H9 (cell line): ENCODE measurements at regions not wholly inside any gene's neighbourhood (a gene's known extent, or its start where the extent isn't known, plus 50 kb on each side); places are given as distances from the start of the nearest gene placed in this dataset.

Source experiments
- DNase-seq: peaks from one replicate; pipeline ENCODE4 v3.0.0-alpha.2; 2017
- H2AFZ ChIP-seq: one replicate; pipeline ENCODE4 v1.6.1; 2013; ENCODE audit warnings: mild to moderate bottlenecking, low read length, control low read depth, moderate library complexity
- H2AK5ac ChIP-seq: 2 replicates; pipeline ENCODE4 v1.6.1; 2013; ENCODE audit warnings: low read length, control low read depth, mixed read lengths; ENCODE audit not compliant: insufficient read length
- H2BK120ac ChIP-seq: one replicate; pipeline ENCODE4 v1.6.1; 2013; ENCODE audit warnings: low read depth, mild to moderate bottlenecking, low read length, control low read depth, inconsistent platforms; ENCODE audit not compliant: poor library complexity, severe bottlenecking
- H2BK12ac ChIP-seq: 2 replicates; pipeline ENCODE4 v1.6.1; 2013; ENCODE audit warnings: low read length, control low read depth, mixed read lengths, low read depth; ENCODE audit not compliant: insufficient read length
- H2BK15ac ChIP-seq: 2 replicates; pipeline ENCODE4 v1.6.1; 2013; ENCODE audit warnings: low read depth, low read length, control low read depth
- H2BK20ac ChIP-seq: one replicate; pipeline ENCODE4 v1.6.1; 2013; ENCODE audit warnings: low read depth, mild to moderate bottlenecking, low read length, control low read depth, inconsistent platforms; ENCODE audit not compliant: poor library complexity, severe bottlenecking
- H2BK5ac ChIP-seq: 2 replicates; pipeline ENCODE4 v1.6.1; 2013; ENCODE audit warnings: low read length, control low read depth, mixed read lengths; ENCODE audit not compliant: insufficient read length
- H3K14ac ChIP-seq: 2 replicates; pipeline ENCODE4 v1.6.1; 2013; ENCODE audit warnings: low read length, control low read depth; ENCODE audit not compliant: insufficient read depth
- H3K18ac ChIP-seq: 2 replicates; pipeline ENCODE4 v1.6.1; 2013; ENCODE audit warnings: low read depth, mild to moderate bottlenecking, mixed read lengths, low read length, control low read depth; ENCODE audit not compliant: insufficient read length
- H3K23ac ChIP-seq: 2 replicates; pipeline ENCODE4 v1.6.1; 2013; ENCODE audit warnings: low read length, control low read depth, mixed read lengths, low read depth; ENCODE audit not compliant: insufficient read length
- H3K23me2 ChIP-seq: 2 replicates; pipeline ENCODE4 v1.6.1; 2013; ENCODE audit warnings: low read depth, mild to moderate bottlenecking, mixed read lengths, low read length, control low read depth; ENCODE audit not compliant: insufficient read length, poor library complexity, severe bottlenecking
- H3K27ac ChIP-seq: 2 replicates; pipeline ENCODE4 v1.5.1; 2013; ENCODE audit warnings: low read length, control low read depth, mixed read lengths, low read depth; ENCODE audit not compliant: insufficient read length
- H3K27me3 ChIP-seq: 2 replicates; pipeline ENCODE4 v1.6.1; 2013; ENCODE audit warnings: low read length, control low read depth, inconsistent platforms; ENCODE audit not compliant: insufficient read depth
- H3K4ac ChIP-seq: 2 replicates; pipeline ENCODE4 v1.6.1; 2013; ENCODE audit warnings: low read depth, mild to moderate bottlenecking, control low read depth, inconsistent platforms, low read length, moderate library complexity
- H3K4me1 ChIP-seq: 2 replicates; pipeline ENCODE4 v1.6.1; 2013; ENCODE audit warnings: low read length, control low read depth, inconsistent platforms; ENCODE audit not compliant: insufficient read depth
- H3K4me2 ChIP-seq: 2 replicates; pipeline ENCODE4 v1.6.1; 2013; ENCODE audit warnings: low read length, control low read depth, mixed read lengths; ENCODE audit not compliant: insufficient read length, insufficient read depth
- H3K56ac ChIP-seq: 2 replicates; pipeline ENCODE4 v1.6.1; 2013; ENCODE audit warnings: low read depth, mild to moderate bottlenecking, mixed read lengths, low read length, control low read depth; ENCODE audit not compliant: insufficient read length
- H3K79me1 ChIP-seq: 2 replicates; pipeline ENCODE4 v1.6.1; 2013; ENCODE audit warnings: low read depth, mild to moderate bottlenecking, moderate library complexity, low read length, control low read depth, inconsistent platforms; ENCODE audit not compliant: insufficient read depth, poor library complexity, severe bottlenecking
- H3K79me2 ChIP-seq: 2 replicates; pipeline ENCODE4 v1.6.1; 2013; ENCODE audit warnings: low read length, control low read depth, inconsistent platforms; ENCODE audit not compliant: insufficient read depth
- H3K9ac ChIP-seq: 2 replicates; pipeline ENCODE4 v1.6.1; 2013; ENCODE audit warnings: low read length, control low read depth, mixed read lengths; ENCODE audit not compliant: insufficient read length; ENCODE audit errors: extremely low read depth
- H3K9me3 ChIP-seq: one replicate; pipeline ENCODE4 v1.6.1; 2013; ENCODE audit warnings: low read depth, low read length, inconsistent platforms; ENCODE audit not compliant: control insufficient read depth
- H3T11ph ChIP-seq: one replicate; pipeline ENCODE4 v1.6.1; 2013; ENCODE audit warnings: mild to moderate bottlenecking, low read length, control low read depth, inconsistent platforms
- H4K20me1 ChIP-seq: one replicate; pipeline ENCODE4 v1.6.1; 2013; ENCODE audit not compliant: control insufficient read depth, insufficient read length, insufficient read depth
- H4K5ac ChIP-seq: 2 replicates; pipeline ENCODE4 v1.6.1; 2013; ENCODE audit warnings: low read depth, mild to moderate bottlenecking, mixed read lengths, low read length, control low read depth; ENCODE audit not compliant: insufficient read length
- H4K8ac ChIP-seq: replicated peaks from 2 replicates; pipeline ENCODE4 v1.6.1; 2013; ENCODE audit warnings: low read length, control low read depth, mixed read lengths, low read depth; ENCODE audit not compliant: insufficient read length
- H4K91ac ChIP-seq: 2 replicates; pipeline ENCODE4 v1.6.1; 2013; ENCODE audit warnings: low read depth, mild to moderate bottlenecking, moderate library complexity, mixed read lengths, low read length, control low read depth; ENCODE audit not compliant: insufficient read length
- H3K27ac Mint-ChIP-seq, 3 experiments: 2 replicates in 2 of 3; 3 replicates in 1 of 3; pipeline ENCODE4 v1.8.0; 2020 to 2021; ENCODE audit warnings: mixed read lengths in 3 of 3, mild to moderate bottlenecking in 1 of 3, moderate library complexity in 1 of 3
- H3K27me3 Mint-ChIP-seq: 2 replicates; pipeline ENCODE4 v1.8.0; 2021; ENCODE audit warnings: low read depth, mild to moderate bottlenecking, moderate library complexity, mixed read lengths
- H3K36me3 Mint-ChIP-seq, 3 experiments: 2 replicates in 2 of 3; 3 replicates in 1 of 3; pipeline ENCODE4 v1.8.0; 2020 to 2021; ENCODE audit warnings: low read depth in 3 of 3, mixed read lengths in 3 of 3; ENCODE audit not compliant: insufficient read depth in 1 of 3
- H3K4me1 Mint-ChIP-seq, 2 experiments: 2 replicates each; pipeline ENCODE4 v1.8.0; 2020; ENCODE audit warnings: mixed read lengths in 2 of 2
- H3K4me3 Mint-ChIP-seq, 2 experiments: 2 replicates in 1 of 2; 3 replicates in 1 of 2; pipeline ENCODE4 v1.8.0; 2020 to 2021; ENCODE audit warnings: mild to moderate bottlenecking in 2 of 2, mixed read lengths in 2 of 2, moderate library complexity in 1 of 2
- H3K9me3 Mint-ChIP-seq, 2 experiments: 2 replicates in 1 of 2; 3 replicates in 1 of 2; pipeline ENCODE4 v1.8.0; 2020; ENCODE audit warnings: mild to moderate bottlenecking in 2 of 2, mixed read lengths in 2 of 2, moderate library complexity in 1 of 2
- CTCF ChIP-seq: fragments of 200-600 bp; sonication (generic); conservative IDR thresholded peaks from 3 replicates; pipeline ENCODE4 v1.8.0; 2021; ENCODE audit warnings: antibody characterized with exemption, mild to moderate bottlenecking
- WGBS: extraction: QIAGEN DNeasy Blood & Tissue Kit; methylation state at CpG from one replicate; pipeline ENCODE4 v1.1.7; 2013; ENCODE audit warnings: missing lambda C conversion rate, low lambda C conversion rate, mixed read lengths; ENCODE audit not compliant: insufficient read length; ENCODE audit errors: extremely low coverage; 5-methylcytosine and 5-hydroxymethylcytosine counted together

GRCh38 chr2:62566847-62567246 is 60.9 kb upstream of the TMEM17 start:
- no peaks in the 10 kb centered on the region for H4K20me1 ChIP-seq
- no peak overlapping the region for H4K8ac ChIP-seq
- TF ChIP-seq CTCF: no peak
- no peak overlapping the region for H2BK120ac ChIP-seq
- DNase-seq: no peak
- H3K4me1 ChIP-seq: no peaks in the 10 kb centered on the region
- no peak overlapping the region for H3K56ac ChIP-seq
- no peak overlapping the region for H3K27ac ChIP-seq
- H2AFZ ChIP-seq: no peak overlapping the region
- H3K14ac ChIP-seq: no peak overlapping the region
- H3K4me2 ChIP-seq: no peak overlapping the region
- no peak overlapping the region for H2BK12ac ChIP-seq
- no CpG with 5 or more reads among the region's 1 CpG for WGBS
- peaks cover 9% of the 10 kb centered on the region for H3K23me2 ChIP-seq
- H3K79me2 ChIP-seq: no peaks in the 10 kb centered on the region
- Mint-ChIP-seq H3K4me3 (no peak overlapping the region), H3K27ac (no peak overlapping the region), H3K4me1 (peaks cover 16% of the 10 kb centered on the region in 2 experiments), H3K9me3 (no peaks in the 10 kb centered on the region), H3K36me3 (no peaks in the 10 kb centered on the region), H3K27me3 (peaks cover 10% of the 10 kb centered on the region)
- no peak overlapping the region for H3K23ac ChIP-seq
- no peak overlapping the region for H3K18ac ChIP-seq
- no peaks in the 10 kb centered on the region for H3K9me3 ChIP-seq
- no peak overlapping the region for H3K4ac ChIP-seq
- no peak overlapping the region for H2BK20ac ChIP-seq
- no peak overlapping the region for H4K91ac ChIP-seq
- no peak overlapping the region for H3T11ph ChIP-seq
- H2AK5ac ChIP-seq: no peak overlapping the region
- H2BK5ac ChIP-seq: no peak overlapping the region
- no peak overlapping the region for H3K9ac ChIP-seq
- no peaks in the 10 kb centered on the region for H3K79me1 ChIP-seq
- H3K27me3 ChIP-seq: peaks cover 4% of the 10 kb centered on the region; the same call in 1 of the 2 replicates
- no peak overlapping the region for H2BK15ac ChIP-seq
- no peak overlapping the region for H4K5ac ChIP-seq
